HEK293 (cell line): ENCODE measurements at regions not wholly inside any gene's neighbourhood (a gene's known extent, or its start where the extent isn't known, plus 50 kb on each side); places are given as distances from the start of the nearest gene placed in this dataset.

Experiments used
- CTCF ChIA-PET: fragments of 350-600 bp; formaldehyde crosslinking; extraction: SDS; loops from one replicate; lab custom pipeline; 2021; ENCODE audit warnings: antibody characterized with exemption; lab: Yijun Ruan, JAX
- POLR2A ChIA-PET: fragments of 300-600 bp; formaldehyde crosslinking; extraction: SDS; loops from one replicate; lab custom pipeline; 2020; ENCODE audit warnings: antibody characterized with exemption, inconsistent platforms; lab: Yijun Ruan, JAX
- H3K27ac ChIP-seq: fragments of 200-500 bp; sonication (Bioruptor generic); 2 replicates; pipeline ENCODE4 v1.5.1; 2014; ENCODE audit warnings: low read depth, low read length, control low read depth, inconsistent platforms; ENCODE audit errors: extremely low read depth
- H3K36me3 ChIP-seq, 2 experiments: fragments of 200-500 bp in 1 of 2; sonication (Bioruptor generic) in 1 of 2; 1 replicate in 1 of 2; 2 replicates in 1 of 2; pipeline ENCODE4 v1.5.1; 2014 to 2017; ENCODE audit warnings: inconsistent platforms in 2 of 2, low read length in 2 of 2; ENCODE audit not compliant: control insufficient read depth in 2 of 2, insufficient read depth in 1 of 2
- H3K4me1 ChIP-seq: fragments of 200-500 bp; sonication (Bioruptor generic); 2 replicates; pipeline ENCODE4 v1.5.1; 2014; ENCODE audit warnings: mild to moderate bottlenecking, low read length, inconsistent platforms; ENCODE audit not compliant: control insufficient read depth, insufficient read depth
- H3K4me3 ChIP-seq: 2 replicates; pipeline ENCODE4 v1.5.1; 2011; ENCODE audit warnings: low read depth, mild to moderate bottlenecking, control low read depth, low read length, moderate library complexity
- H3K9me3 ChIP-seq: fragments of 200-500 bp; sonication (Bioruptor generic); 2 replicates; pipeline ENCODE4 v1.5.1; 2014; ENCODE audit warnings: low read depth, low read length, inconsistent platforms; ENCODE audit not compliant: control insufficient read depth, insufficient read depth
- BCL11A ChIP-seq: fragments of 450-650 bp; formaldehyde crosslinking; IDR thresholded peaks from 2 replicates; pipeline ENCODE4 v1.5.1; 2016; ENCODE audit warnings: low read depth, missing biosample characterization, missing genetic modification characterization
- GLI4 ChIP-seq: fragments of 450-650 bp; formaldehyde crosslinking; IDR thresholded peaks from 2 replicates; pipeline ENCODE4 v1.5.1; 2016; ENCODE audit warnings: missing biosample characterization, missing genetic modification characterization
- GLIS2 ChIP-seq: fragments of 450-650 bp; formaldehyde crosslinking; IDR thresholded peaks from 2 replicates; pipeline ENCODE4 v1.5.1; 2016; ENCODE audit warnings: missing biosample characterization, missing genetic modification characterization
- HOXA7 ChIP-seq: sonication (generic); formaldehyde crosslinking; IDR thresholded peaks from 2 replicates; pipeline ENCODE4 v1.8.1; 2022; ENCODE audit warnings: missing genetic modification reagents, borderline replicate concordance
- HOXC10 ChIP-seq: sonication (generic); formaldehyde crosslinking; IDR thresholded peaks from 2 replicates; pipeline ENCODE4 v1.8.1; 2023; ENCODE audit warnings: mild to moderate bottlenecking, missing genetic modification reagents
- OVOL3 ChIP-seq: fragments of 450-650 bp; formaldehyde crosslinking; IDR thresholded peaks from 2 replicates; pipeline ENCODE4 v1.5.1; 2016; ENCODE audit warnings: missing biosample characterization, missing genetic modification characterization
- SP7 ChIP-seq: fragments of 450-650 bp; formaldehyde crosslinking; IDR thresholded peaks from 2 replicates; pipeline ENCODE4 v1.5.1; 2016; ENCODE audit warnings: missing biosample characterization, missing genetic modification characterization
- YY2 ChIP-seq: fragments of 450-650 bp; formaldehyde crosslinking; IDR thresholded peaks from 2 replicates; pipeline ENCODE4 v1.5.1; 2016; ENCODE audit warnings: missing biosample characterization, missing genetic modification characterization
- ZNF155 ChIP-seq: fragments of 450-650 bp; formaldehyde crosslinking; IDR thresholded peaks from 2 replicates; pipeline ENCODE4 v1.5.1; 2016; ENCODE audit warnings: missing biosample characterization, missing genetic modification characterization
- ZNF157 ChIP-seq: fragments of 450-650 bp; formaldehyde crosslinking; IDR thresholded peaks from 2 replicates; pipeline ENCODE4 v1.5.1; 2016; ENCODE audit warnings: missing biosample characterization, missing genetic modification characterization
- ZNF175 ChIP-seq: fragments of 450-650 bp; formaldehyde crosslinking; IDR thresholded peaks from 2 replicates; pipeline ENCODE4 v1.5.1; 2016; ENCODE audit warnings: missing biosample characterization, missing genetic modification characterization
- ZNF354C ChIP-seq: fragments of 450-650 bp; formaldehyde crosslinking; IDR thresholded peaks from 2 replicates; pipeline ENCODE4 v1.5.1; 2016; ENCODE audit warnings: missing biosample characterization, missing genetic modification characterization, low read depth, borderline replicate concordance
- ZNF391 ChIP-seq: fragments of 450-650 bp; formaldehyde crosslinking; IDR thresholded peaks from 2 replicates; pipeline ENCODE4 v1.5.1; 2016; ENCODE audit warnings: low read depth, missing biosample characterization, missing genetic modification characterization, borderline replicate concordance
- ZNF473 ChIP-seq: fragments of 450-650 bp; formaldehyde crosslinking; IDR thresholded peaks from 2 replicates; pipeline ENCODE4 v1.5.1; 2017; ENCODE audit warnings: missing biosample characterization, missing genetic modification characterization
- ZNF48 ChIP-seq: fragments of 450-650 bp; formaldehyde crosslinking; IDR thresholded peaks from 2 replicates; pipeline ENCODE4 v1.5.1; 2016; ENCODE audit warnings: missing biosample characterization, missing genetic modification characterization
- ZNF514 ChIP-seq: fragments of 450-650 bp; formaldehyde crosslinking; IDR thresholded peaks from 2 replicates; pipeline ENCODE4 v1.5.1; 2016; ENCODE audit warnings: missing biosample characterization, missing genetic modification characterization
- ZNF549 ChIP-seq: fragments of 450-650 bp; IDR thresholded peaks from 2 replicates; pipeline ENCODE4 v1.5.1; 2018; ENCODE audit warnings: missing biosample characterization, missing genetic modification characterization, mild to moderate bottlenecking, inconsistent platforms, moderate library complexity
- ZNF623 ChIP-seq: fragments of 450-650 bp; formaldehyde crosslinking; IDR thresholded peaks from 2 replicates; pipeline ENCODE4 v1.5.1; 2016; ENCODE audit warnings: missing biosample characterization, missing genetic modification characterization
- ZNF792 ChIP-seq: fragments of 450-650 bp; formaldehyde crosslinking; IDR thresholded peaks from 2 replicates; pipeline ENCODE4 v1.5.1; 2016; ENCODE audit warnings: missing biosample characterization, missing genetic modification characterization
- ZSCAN16 ChIP-seq: fragments of 450-650 bp; formaldehyde crosslinking; IDR thresholded peaks from 2 replicates; pipeline ENCODE4 v1.5.1; 2016; ENCODE audit warnings: missing biosample characterization, missing genetic modification characterization
- TF ChIP-seq, protein P1 (sequence below): fragments of 450-650 bp; formaldehyde crosslinking; IDR thresholded peaks from 2 replicates; pipeline ENCODE4 v1.5.1; 2017; ENCODE audit warnings: missing biosample characterization, missing genetic modification characterization
- TF ChIP-seq, protein P2 (sequence below): fragments of 450-650 bp; formaldehyde crosslinking; IDR thresholded peaks from 2 replicates; pipeline ENCODE4 v1.5.1; 2016; ENCODE audit warnings: missing biosample characterization, missing genetic modification characterization, borderline replicate concordance
- TF ChIP-seq, protein P3 (sequence below): fragments of 450-650 bp; formaldehyde crosslinking; IDR thresholded peaks from 2 replicates; pipeline ENCODE4 v1.5.1; 2017; ENCODE audit warnings: missing biosample characterization, missing genetic modification characterization
- TF ChIP-seq, protein P4 (sequence below): fragments of 450-650 bp; formaldehyde crosslinking; IDR thresholded peaks from 2 replicates; pipeline ENCODE4 v1.5.1; 2016; ENCODE audit warnings: missing biosample characterization, missing genetic modification characterization

DNA sequence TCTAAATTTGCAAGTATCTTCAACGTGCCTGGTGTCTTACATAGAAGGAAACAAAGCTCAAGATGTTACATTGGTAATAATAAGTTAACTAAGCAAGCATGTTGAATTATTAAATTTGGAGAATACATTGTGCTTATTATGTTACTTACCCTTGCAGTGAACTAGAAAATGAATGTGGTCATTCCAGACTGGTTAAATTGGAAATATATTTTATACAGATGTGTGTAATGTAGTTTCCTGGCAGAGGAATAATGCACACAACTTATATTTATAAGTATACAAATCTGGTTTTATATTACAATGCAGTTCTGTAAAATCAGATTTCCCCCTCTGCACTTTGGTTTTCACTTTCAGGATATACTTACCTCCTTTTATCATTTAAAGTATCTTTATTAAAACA is 159.9 kb upstream of the SLIT2 start:
- H3K9me3 ChIP-seq = no peaks in the 10 kb centered on the region
- TF ChIP-seq ZNF391 (no peak), ZNF514 (tag by site-specific recombination) (no peak), SP7 (tag by site-specific recombination) (no peak), ZSCAN16 (tag by site-specific recombination) (no peak), ZNF549 (tag by site-specific recombination) (no peak)
- TF ChIP-seq, protein P1, sequence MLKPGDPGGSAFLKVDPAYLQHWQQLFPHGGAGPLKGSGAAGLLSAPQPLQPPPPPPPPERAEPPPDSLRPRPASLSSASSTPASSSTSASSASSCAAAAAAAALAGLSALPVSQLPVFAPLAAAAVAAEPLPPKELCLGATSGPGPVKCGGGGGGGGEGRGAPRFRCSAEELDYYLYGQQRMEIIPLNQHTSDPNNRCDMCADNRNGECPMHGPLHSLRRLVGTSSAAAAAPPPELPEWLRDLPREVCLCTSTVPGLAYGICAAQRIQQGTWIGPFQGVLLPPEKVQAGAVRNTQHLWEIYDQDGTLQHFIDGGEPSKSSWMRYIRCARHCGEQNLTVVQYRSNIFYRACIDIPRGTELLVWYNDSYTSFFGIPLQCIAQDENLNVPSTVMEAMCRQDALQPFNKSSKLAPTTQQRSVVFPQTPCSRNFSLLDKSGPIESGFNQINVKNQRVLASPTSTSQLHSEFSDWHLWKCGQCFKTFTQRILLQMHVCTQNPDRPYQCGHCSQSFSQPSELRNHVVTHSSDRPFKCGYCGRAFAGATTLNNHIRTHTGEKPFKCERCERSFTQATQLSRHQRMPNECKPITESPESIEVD (tag by site-specific recombination) = no peak
- TF ChIP-seq, protein P2, sequence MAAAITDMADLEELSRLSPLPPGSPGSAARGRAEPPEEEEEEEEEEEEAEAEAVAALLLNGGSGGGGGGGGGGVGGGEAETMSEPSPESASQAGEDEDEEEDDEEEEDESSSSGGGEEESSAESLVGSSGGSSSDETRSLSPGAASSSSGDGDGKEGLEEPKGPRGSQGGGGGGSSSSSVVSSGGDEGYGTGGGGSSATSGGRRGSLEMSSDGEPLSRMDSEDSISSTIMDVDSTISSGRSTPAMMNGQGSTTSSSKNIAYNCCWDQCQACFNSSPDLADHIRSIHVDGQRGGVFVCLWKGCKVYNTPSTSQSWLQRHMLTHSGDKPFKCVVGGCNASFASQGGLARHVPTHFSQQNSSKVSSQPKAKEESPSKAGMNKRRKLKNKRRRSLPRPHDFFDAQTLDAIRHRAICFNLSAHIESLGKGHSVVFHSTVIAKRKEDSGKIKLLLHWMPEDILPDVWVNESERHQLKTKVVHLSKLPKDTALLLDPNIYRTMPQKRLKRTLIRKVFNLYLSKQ (tag by site-specific recombination) = no peak
- TF ChIP-seq, all 188 proteins: peak for 0
- no peak overlapping the region for H3K4me3 ChIP-seq
- no peak overlapping the region for H3K27ac ChIP-seq
- no peaks in the 10 kb centered on the region for H3K4me1 ChIP-seq
- ChIA-PET CTCF (no interaction called here), POLR2A (no interaction called here)
- no peaks in the 10 kb centered on the region for H3K36me3 ChIP-seq

DNA sequence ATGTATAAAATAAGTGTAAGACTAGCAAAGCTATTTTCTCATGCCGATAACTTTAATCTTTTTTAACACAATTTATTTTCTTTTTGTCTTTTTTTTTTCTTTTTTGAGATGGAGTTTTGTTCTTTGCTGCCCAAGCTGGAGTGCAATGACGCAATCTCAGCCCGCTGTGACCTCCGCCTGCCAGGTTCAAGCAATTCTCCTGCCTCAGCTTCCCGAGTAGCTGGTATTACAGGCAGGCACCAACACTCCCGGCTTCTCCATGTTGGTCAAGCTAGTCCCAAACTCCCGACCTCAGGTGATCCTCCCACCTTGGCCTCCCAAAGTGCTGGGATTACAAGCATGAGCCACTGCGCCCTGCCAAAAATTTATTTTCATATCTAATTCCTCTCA is 164.2 kb upstream of the SLIT2 start:
- TF ChIP-seq HOXA7 (CRISPR knock-in tag) (no peak), ZNF175 (tag by site-specific recombination) (no peak), OVOL3 (tag by site-specific recombination) (no peak), GLI4 (tag by site-specific recombination) (no peak)
- TF ChIP-seq, protein P1 (tag by site-specific recombination) = no peak
- POLR2A ChIA-PET = no interaction called here
- no peak overlapping the region for H3K27ac ChIP-seq
- CTCF ChIA-PET = no interaction called here
- no peaks in the 10 kb centered on the region for H3K36me3 ChIP-seq
- no peaks in the 10 kb centered on the region for H3K4me1 ChIP-seq
- H3K9me3 ChIP-seq = no peaks in the 10 kb centered on the region
- no peak overlapping the region for H3K4me3 ChIP-seq

DNA sequence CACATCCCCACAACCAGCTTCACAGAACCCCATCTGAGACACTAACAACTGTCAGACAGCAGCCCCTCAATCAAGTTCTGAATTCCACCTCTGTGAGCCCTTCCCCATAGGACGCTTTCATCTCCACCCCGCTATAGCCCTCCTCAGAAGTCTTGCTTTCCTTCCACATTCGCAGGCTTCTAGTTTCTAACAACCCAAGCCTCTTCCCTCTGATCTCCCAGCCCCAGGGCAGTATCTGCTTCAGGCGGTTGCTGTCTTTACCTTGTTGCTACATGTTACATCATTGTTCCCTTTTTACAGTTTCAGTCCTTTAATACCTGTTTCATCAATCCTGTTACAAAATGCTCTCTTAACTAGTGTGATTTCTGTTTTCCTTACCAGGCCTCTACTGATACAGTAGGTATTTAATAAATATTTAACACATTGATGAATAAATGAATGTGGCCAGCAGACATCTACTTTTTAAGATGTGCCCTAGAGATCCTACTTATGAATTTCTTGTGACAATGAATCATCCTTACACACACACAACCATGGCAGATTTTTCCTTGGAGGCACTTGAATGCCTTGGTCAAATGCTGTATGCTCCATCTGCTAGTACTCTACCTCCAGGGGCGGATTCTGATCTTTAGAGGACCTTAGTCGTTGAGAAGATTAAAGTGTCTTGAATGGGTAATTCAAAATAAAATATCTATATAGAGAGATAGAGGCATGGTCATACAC is 164.7 kb upstream of the SLIT2 start:
- Histone ChIP-seq H3K4me1 (no peaks in the 10 kb centered on the region), H3K36me3 (no peaks in the 10 kb centered on the region), H3K4me3 (no peak overlapping the region), H3K27ac (no peak overlapping the region), H3K9me3 (no peaks in the 10 kb centered on the region)
- ChIA-PET POLR2A (no interaction called here), CTCF (no interaction called here)
- no peak for TF ChIP-seq ZNF354C (tag by site-specific recombination)
- TF ChIP-seq ZNF792 = no peak
- TF ChIP-seq ZNF514 (tag by site-specific recombination) = no peak
- TF ChIP-seq YY2 (tag by site-specific recombination) = no peak
- TF ChIP-seq ZNF155 (tag by site-specific recombination) = no peak
- no peak for TF ChIP-seq GLIS2 (tag by site-specific recombination)
- TF ChIP-seq ZNF157 (tag by site-specific recombination) = no peak
- no peak for TF ChIP-seq ZNF623 (tag by site-specific recombination)
- no peak for TF ChIP-seq BCL11A
- TF ChIP-seq ZNF473 (tag by site-specific recombination) = no peak
- TF ChIP-seq, protein P3, sequence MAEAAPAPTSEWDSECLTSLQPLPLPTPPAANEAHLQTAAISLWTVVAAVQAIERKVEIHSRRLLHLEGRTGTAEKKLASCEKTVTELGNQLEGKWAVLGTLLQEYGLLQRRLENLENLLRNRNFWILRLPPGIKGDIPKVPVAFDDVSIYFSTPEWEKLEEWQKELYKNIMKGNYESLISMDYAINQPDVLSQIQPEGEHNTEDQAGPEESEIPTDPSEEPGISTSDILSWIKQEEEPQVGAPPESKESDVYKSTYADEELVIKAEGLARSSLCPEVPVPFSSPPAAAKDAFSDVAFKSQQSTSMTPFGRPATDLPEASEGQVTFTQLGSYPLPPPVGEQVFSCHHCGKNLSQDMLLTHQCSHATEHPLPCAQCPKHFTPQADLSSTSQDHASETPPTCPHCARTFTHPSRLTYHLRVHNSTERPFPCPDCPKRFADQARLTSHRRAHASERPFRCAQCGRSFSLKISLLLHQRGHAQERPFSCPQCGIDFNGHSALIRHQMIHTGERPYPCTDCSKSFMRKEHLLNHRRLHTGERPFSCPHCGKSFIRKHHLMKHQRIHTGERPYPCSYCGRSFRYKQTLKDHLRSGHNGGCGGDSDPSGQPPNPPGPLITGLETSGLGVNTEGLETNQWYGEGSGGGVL (tag by site-specific recombination) = no peak
- TF ChIP-seq, protein P4, sequence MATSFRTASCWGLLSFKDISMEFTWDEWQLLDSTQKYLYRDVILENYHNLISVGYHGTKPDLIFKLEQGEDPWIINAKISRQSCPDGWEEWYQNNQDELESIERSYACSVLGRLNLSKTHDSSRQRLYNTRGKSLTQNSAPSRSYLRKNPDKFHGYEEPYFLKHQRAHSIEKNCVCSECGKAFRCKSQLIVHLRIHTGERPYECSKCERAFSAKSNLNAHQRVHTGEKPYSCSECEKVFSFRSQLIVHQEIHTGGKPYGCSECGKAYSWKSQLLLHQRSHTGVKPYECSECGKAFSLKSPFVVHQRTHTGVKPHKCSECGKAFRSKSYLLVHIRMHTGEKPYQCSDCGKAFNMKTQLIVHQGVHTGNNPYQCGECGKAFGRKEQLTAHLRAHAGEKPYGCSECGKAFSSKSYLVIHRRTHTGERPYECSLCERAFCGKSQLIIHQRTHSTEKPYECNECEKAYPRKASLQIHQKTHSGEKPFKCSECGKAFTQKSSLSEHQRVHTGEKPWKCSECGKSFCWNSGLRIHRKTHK (tag by site-specific recombination) = no peak
- TF ChIP-seq HOXC10 (CRISPR knock-in tag) = no peak
- TF ChIP-seq ZNF48 (tag by site-specific recombination) = no peak
